K562 (cell line): ENCODE measurements at regions not wholly inside any gene's neighbourhood (a gene's known extent, or its start where the extent isn't known, plus 50 kb on each side); places are given as distances from the start of the nearest gene placed in this dataset.

ENCODE experiments used
- ATAC-seq: fragments of 200-7000 bp; cut with Tn5 transposase; 3 replicates; pipeline ENCODE4 v1.9.1; 2020; ENCODE audit warnings: moderate library complexity
- BruUV-seq: library from RNA; stranded (reverse); fragments of 400-500 nt; replicated peaks from 2 replicates; lab custom pipeline; 2021; lab: Mats Ljungman, UMichigan
- CTCF ChIA-PET: fragments of 300-600 bp; formaldehyde crosslinking; extraction: SDS; loops from one replicate; lab custom pipeline; 2021; ENCODE audit warnings: low intra/inter-chr PET ratio; lab: Yijun Ruan, JAX
- POLR2A ChIA-PET: fragments of 300-600, 350-650 bp; sonication (Branson Sonifier 250); formaldehyde crosslinking; extraction: SDS; loops from one replicate; lab custom pipeline; 2021; ENCODE audit warnings: antibody characterized with exemption, inconsistent platforms; lab: Yijun Ruan, JAX
- DNase-seq, 4 experiments: peaks; one replicate each; pipeline versions ENCODE4 v3.0.0 to v3.0.0-alpha.2; 2011 to 2018; ENCODE audit warnings: low spot score in 3 of 4, mixed read lengths in 3 of 4; ENCODE audit errors: extremely low read depth in 1 of 4
- FAIRE-seq: peaks from 2 replicates; lab custom pipeline; 2011; peaks lifted over from hg19 to GRCh38; lab: Jason Lieb, UNC
- H2AFZ ChIP-seq: 2 replicates; pipeline ENCODE4 v1.6.0; 2011; ENCODE audit warnings: low read depth, low read length, control low read depth, inconsistent platforms
- H3K27ac ChIP-seq: fragments of 200-600 bp; 3 replicates; pipeline ENCODE4 v1.8.0; 2011; ENCODE audit warnings: low read depth, mild to moderate bottlenecking, control low read depth, inconsistent platforms, low read length, moderate library complexity, mixed read lengths; ENCODE audit errors: extremely low read depth
- H3K27me3 ChIP-seq, 2 experiments: fragments of 300-600 bp in 1 of 2; 2 replicates in 1 of 2; 3 replicates in 1 of 2; pipeline versions ENCODE4 v1.6.0 to v1.8.0; 2011; ENCODE audit warnings: inconsistent platforms in 2 of 2, low read length in 2 of 2, mild to moderate bottlenecking in 1 of 2, mixed read lengths in 1 of 2, moderate library complexity in 1 of 2; ENCODE audit not compliant: control insufficient read depth in 2 of 2, insufficient read depth in 2 of 2
- H3K36me3 ChIP-seq: fragments of 300-600 bp; 3 replicates; pipeline ENCODE4 v1.8.0; 2011; ENCODE audit warnings: mild to moderate bottlenecking, low read length, inconsistent platforms; ENCODE audit not compliant: control insufficient read depth, insufficient read depth
- H3K4me1 ChIP-seq, 2 experiments: fragments of 200-600 bp in 1 of 2; replicated peaks in 1 of 2; 2 replicates in 1 of 2; 3 replicates in 1 of 2; pipeline versions ENCODE4 v1.5.1 to v1.8.0; 2011; ENCODE audit warnings: inconsistent platforms in 2 of 2, low read length in 2 of 2, mild to moderate bottlenecking in 1 of 2, mixed read lengths in 1 of 2, moderate library complexity in 1 of 2; ENCODE audit not compliant: control insufficient read depth in 2 of 2, insufficient read depth in 2 of 2
- H3K4me2 ChIP-seq: 2 replicates; pipeline ENCODE4 v1.6.1; 2011; ENCODE audit warnings: low read length, control low read depth, inconsistent platforms, mixed read lengths; ENCODE audit not compliant: insufficient read depth
- H3K4me3 ChIP-seq: fragments of 200-600 bp; sonication (generic), shearing (Covaris generic); 2 replicates; pipeline ENCODE4 v1.5.1; 2016; ENCODE audit warnings: control low read depth, inconsistent platforms
- H3K79me2 ChIP-seq: fragments of 200-600 bp; 3 replicates; pipeline ENCODE4 v1.8.0; 2011; ENCODE audit warnings: low read length, inconsistent platforms; ENCODE audit not compliant: control insufficient read depth, insufficient read depth
- H3K9ac ChIP-seq, 2 experiments: 2 replicates each; pipeline versions ENCODE4 v1.6.0 to v1.6.1; 2011; ENCODE audit warnings: low read depth in 2 of 2, low read length in 2 of 2, control low read depth in 1 of 2, inconsistent platforms in 1 of 2, mild to moderate bottlenecking in 1 of 2, mixed read lengths in 1 of 2; ENCODE audit not compliant: insufficient read depth in 1 of 2
- H3K9me1 ChIP-seq: one replicate; pipeline ENCODE4 v1.6.0; 2011; ENCODE audit warnings: inconsistent platforms, mild to moderate bottlenecking, low read length, moderate library complexity; ENCODE audit not compliant: control insufficient read depth, insufficient read depth
- H3K9me3 ChIP-seq: replicated peaks from 2 replicates; pipeline ENCODE4 v1.5.1; 2011; ENCODE audit warnings: low read depth, low read length, inconsistent platforms; ENCODE audit not compliant: control insufficient read depth, insufficient read depth
- H4K20me1 ChIP-seq: replicated peaks from 2 replicates; pipeline ENCODE4 v1.6.1; 2011; ENCODE audit warnings: low read length, inconsistent platforms, mixed read lengths; ENCODE audit not compliant: control insufficient read depth, insufficient read depth
- C11orf30 ChIP-seq: fragments of 450-650 bp; IDR thresholded peaks from 2 replicates; pipeline ENCODE4 v1.6.1; 2016; ENCODE audit warnings: low read depth, mild to moderate bottlenecking
- CEBPB ChIP-seq: fragments of 450-650 bp; IDR thresholded peaks from 2 replicates; pipeline ENCODE4 v1.6.1; 2016; ENCODE audit warnings: missing genetic modification characterization, missing compliant biosample characterization
- CTBP1 ChIP-seq: fragments of 450-650 bp; IDR thresholded peaks from 2 replicates; pipeline ENCODE4 v1.6.1; 2016; ENCODE audit warnings: borderline replicate concordance
- FIP1L1 ChIP-seq: fragments of 200-400 bp; formaldehyde crosslinking; IDR thresholded peaks from 2 replicates; pipeline ENCODE4 v1.6.1; 2018; ENCODE audit warnings: mild to moderate bottlenecking, low read depth, low read length; ENCODE audit not compliant: poor library complexity, severe bottlenecking
- FOXJ2 ChIP-seq: fragments of 200-800 bp; sonication (Bioruptor generic); IDR thresholded peaks from 2 replicates; pipeline ENCODE4 v1.6.1; 2016; ENCODE audit warnings: missing genetic modification characterization, missing compliant biosample characterization
- HMGN3 ChIP-seq: IDR thresholded peaks from 2 replicates; pipeline ENCODE4 v1.6.1; 2011; ENCODE audit warnings: borderline replicate concordance, low read depth, mild to moderate bottlenecking, mixed read lengths, low read length; ENCODE audit not compliant: insufficient read length; ENCODE audit errors: extremely low read depth
- KDM2B ChIP-seq: fragments of 250-450 bp; sonication (Bioruptor Pico); IDR thresholded peaks from 2 replicates; pipeline ENCODE4 v1.8.0; 2021; ENCODE audit warnings: mild to moderate bottlenecking, moderate library complexity
- TAF15 ChIP-seq: fragments of 200-400 bp; formaldehyde crosslinking; IDR thresholded peaks from 2 replicates; pipeline ENCODE4 v1.6.1; 2017; ENCODE audit warnings: mild to moderate bottlenecking, low read depth, low read length, moderate library complexity
- TGIF2 ChIP-seq: sonication (generic); formaldehyde crosslinking; IDR thresholded peaks from 2 replicates; pipeline ENCODE4 v1.8.1; 2022; ENCODE audit warnings: mild to moderate bottlenecking, missing genetic modification reagents, moderate library complexity
- THAP7 ChIP-seq: fragments of 250-450 bp; sonication (Bioruptor Pico); IDR thresholded peaks from 2 replicates; pipeline ENCODE4 v1.5.0; 2021
- ZNF212 ChIP-seq: fragments of 450-650 bp; formaldehyde crosslinking; IDR thresholded peaks from 2 replicates; pipeline ENCODE4 v1.4.0; 2020; ENCODE audit warnings: mild to moderate bottlenecking
- ZNF717 ChIP-seq: fragments of 250-450 bp; sonication (Bioruptor Pico); IDR thresholded peaks from 2 replicates; pipeline ENCODE4 v1.5.0; 2021
- WGBS: fragments of 100-300 bp; shearing (Covaris generic); methylation state at CpG from one replicate; pipeline ENCODE4 v1.1.6; 2016; ENCODE audit warnings: low coverage, mixed read lengths; ENCODE audit not compliant: insufficient coverage; ENCODE audit errors: missing lambda C conversion rate; 5-methylcytosine and 5-hydroxymethylcytosine counted together
- in situ Hi-C: fragments of 300-500 bp; cut with MboI; formaldehyde crosslinking; loops from 4 replicates; pipeline ENCODE4 v1.15.0; 2018; ENCODE audit warnings: inconsistent platforms, mixed read lengths
- intact Hi-C: fragments of 100-400 bp; cut with micrococcal nuclease; formaldehyde crosslinking; loops from 2 replicates; pipeline ENCODE4 v1.14.2; 2022
- TF ChIP-seq, protein P1 (sequence below): fragments of 250-450 bp; sonication (Bioruptor Pico); IDR thresholded peaks from 2 replicates; pipeline ENCODE4 v1.4.0; 2020

GRCh38 chr5:5648694-5649093 lies 226.2 kb downstream of the ICE1 start (continued):
- peak; percentile 16; the same call in 1 of the 2 replicates for TF ChIP-seq C11orf30

GRCh38 chr5:5645891-5646290 lies 223.4 kb downstream of the ICE1 start:
- Histone ChIP-seq H3K9me1 (no peaks in the 10 kb centered on the region), H3K79me2 (no peaks in the 10 kb centered on the region), H2AFZ (no peak overlapping the region), H3K9ac (no peak overlapping the region), H4K20me1 (no peaks in the 10 kb centered on the region; the same call in 1 of the 2 replicates), H3K27ac (no peak overlapping the region), H3K4me2 (no peak overlapping the region), H3K36me3 (no peaks in the 10 kb centered on the region), H3K4me3 (no peak overlapping the region), H3K4me1 (no peaks in the 10 kb centered on the region), H3K9me3 (no peaks in the 10 kb centered on the region), H3K27me3 (peaks cover 7 to 16% of the 10 kb centered on the region in 2 experiments; a peak in 4 of 5 replicates)
- intact Hi-C loops = no loop called here
- DNase-seq (no peak), FAIRE-seq (no peak), ATAC-seq (no peak)
- ChIA-PET CTCF (no interaction called here), POLR2A (no interaction called here)
- BruUV-seq = no TSS peak
- 0% methylated on average over 5 of the region's 5 CpGs for WGBS
- in situ Hi-C loops = no loop called here
- TF ChIP-seq CEBPB = no peak
- TF ChIP-seq TAF15 = no peak
- no peak for TF ChIP-seq FIP1L1
- TF ChIP-seq, protein P1, sequence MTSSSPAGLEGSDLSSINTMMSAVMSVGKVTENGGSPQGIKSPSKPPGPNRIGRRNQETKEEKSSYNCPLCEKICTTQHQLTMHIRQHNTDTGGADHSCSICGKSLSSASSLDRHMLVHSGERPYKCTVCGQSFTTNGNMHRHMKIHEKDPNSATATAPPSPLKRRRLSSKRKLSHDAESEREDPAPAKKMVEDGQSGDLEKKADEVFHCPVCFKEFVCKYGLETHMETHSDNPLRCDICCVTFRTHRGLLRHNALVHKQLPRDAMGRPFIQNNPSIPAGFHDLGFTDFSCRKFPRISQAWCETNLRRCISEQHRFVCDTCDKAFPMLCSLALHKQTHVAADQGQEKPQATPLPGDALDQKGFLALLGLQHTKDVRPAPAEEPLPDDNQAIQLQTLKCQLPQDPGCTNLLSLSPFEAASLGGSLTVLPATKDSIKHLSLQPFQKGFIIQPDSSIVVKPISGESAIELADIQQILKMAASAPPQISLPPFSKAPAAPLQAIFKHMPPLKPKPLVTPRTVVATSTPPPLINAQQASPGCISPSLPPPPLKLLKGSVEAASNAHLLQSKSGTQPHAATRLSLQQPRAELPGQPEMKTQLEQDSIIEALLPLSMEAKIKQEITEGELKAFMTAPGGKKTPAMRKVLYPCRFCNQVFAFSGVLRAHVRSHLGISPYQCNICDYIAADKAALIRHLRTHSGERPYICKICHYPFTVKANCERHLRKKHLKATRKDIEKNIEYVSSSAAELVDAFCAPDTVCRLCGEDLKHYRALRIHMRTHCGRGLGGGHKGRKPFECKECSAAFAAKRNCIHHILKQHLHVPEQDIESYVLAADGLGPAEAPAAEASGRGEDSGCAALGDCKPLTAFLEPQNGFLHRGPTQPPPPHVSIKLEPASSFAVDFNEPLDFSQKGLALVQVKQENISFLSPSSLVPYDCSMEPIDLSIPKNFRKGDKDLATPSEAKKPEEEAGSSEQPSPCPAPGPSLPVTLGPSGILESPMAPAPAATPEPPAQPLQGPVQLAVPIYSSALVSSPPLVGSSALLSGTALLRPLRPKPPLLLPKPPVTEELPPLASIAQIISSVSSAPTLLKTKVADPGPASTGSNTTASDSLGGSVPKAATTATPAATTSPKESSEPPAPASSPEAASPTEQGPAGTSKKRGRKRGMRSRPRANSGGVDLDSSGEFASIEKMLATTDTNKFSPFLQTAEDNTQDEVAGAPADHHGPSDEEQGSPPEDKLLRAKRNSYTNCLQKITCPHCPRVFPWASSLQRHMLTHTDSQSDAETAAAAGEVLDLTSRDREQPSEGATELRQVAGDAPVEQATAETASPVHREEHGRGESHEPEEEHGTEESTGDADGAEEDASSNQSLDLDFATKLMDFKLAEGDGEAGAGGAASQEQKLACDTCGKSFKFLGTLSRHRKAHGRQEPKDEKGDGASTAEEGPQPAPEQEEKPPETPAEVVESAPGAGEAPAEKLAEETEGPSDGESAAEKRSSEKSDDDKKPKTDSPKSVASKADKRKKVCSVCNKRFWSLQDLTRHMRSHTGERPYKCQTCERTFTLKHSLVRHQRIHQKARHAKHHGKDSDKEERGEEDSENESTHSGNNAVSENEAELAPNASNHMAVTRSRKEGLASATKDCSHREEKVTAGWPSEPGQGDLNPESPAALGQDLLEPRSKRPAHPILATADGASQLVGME (CRISPR knock-in tag) = no peak
- no peak for TF ChIP-seq KDM2B
- TF ChIP-seq TGIF2 (CRISPR knock-in tag) = no peak
- TF ChIP-seq ZNF717 (CRISPR knock-in tag) = no peak
- no peak for TF ChIP-seq FOXJ2 (tag)
- no peak for TF ChIP-seq CTBP1
- TF ChIP-seq THAP7 (CRISPR knock-in tag) = no peak
- TF ChIP-seq HMGN3 = no peak
- no peak for TF ChIP-seq ZNF212 (CRISPR knock-in tag)
